MM.1S (cell line): ENCODE measurements at regions not wholly inside any gene's neighbourhood (a gene's known extent, or its start where the extent isn't known, plus 50 kb on each side); places are given as distances from the start of the nearest gene placed in this dataset.

Experiments
- CTCF ChIP-seq: fragments of 300-600 bp; sonication (generic); IDR thresholded peaks from 2 replicates; pipeline ENCODE4 v1.5.1; 2016; ENCODE audit warnings: antibody characterized with exemption, low read length, mixed read lengths
- EZH2phosphoT487 ChIP-seq: fragments of 300-600 bp; sonication (generic); IDR thresholded peaks from 2 replicates; pipeline ENCODE4 v1.6.1; 2018; ENCODE audit warnings: antibody characterized with exemption, low read length

- TF ChIP-seq CTCF: no peak
- no peak for TF ChIP-seq EZH2phosphoT487
Measured at GRCh38 chr9:14531341-14532269, 161.6 kb downstream of the ZDHHC21 start.
